ENCODE measurements at regions not wholly inside any gene's neighbourhood (a gene's known extent, or its start where the extent isn't known, plus 50 kb on each side); places are given as distances from the start of the nearest gene placed in this dataset.

DNA sequence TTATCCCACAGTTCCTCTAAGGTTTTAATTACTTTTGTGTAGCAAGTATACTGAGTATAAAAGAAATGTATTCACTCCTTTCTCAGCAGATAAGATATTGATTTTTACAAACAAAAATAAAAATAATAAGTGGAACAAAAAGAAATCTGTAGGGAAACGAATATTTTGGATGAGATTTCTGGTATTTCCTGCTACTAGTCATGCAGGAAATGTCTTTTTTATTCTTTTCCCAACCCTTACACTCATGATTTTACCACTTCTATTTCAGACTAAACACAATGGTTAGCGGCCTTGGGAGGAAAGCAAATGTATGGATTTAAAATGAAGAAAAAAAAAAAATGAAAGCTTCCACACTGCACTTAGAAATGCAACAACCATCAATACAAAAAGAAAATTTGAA is 580.5 kb upstream of the MARCKS start (continued):
- TF ChIP-seq, protein P1, sequence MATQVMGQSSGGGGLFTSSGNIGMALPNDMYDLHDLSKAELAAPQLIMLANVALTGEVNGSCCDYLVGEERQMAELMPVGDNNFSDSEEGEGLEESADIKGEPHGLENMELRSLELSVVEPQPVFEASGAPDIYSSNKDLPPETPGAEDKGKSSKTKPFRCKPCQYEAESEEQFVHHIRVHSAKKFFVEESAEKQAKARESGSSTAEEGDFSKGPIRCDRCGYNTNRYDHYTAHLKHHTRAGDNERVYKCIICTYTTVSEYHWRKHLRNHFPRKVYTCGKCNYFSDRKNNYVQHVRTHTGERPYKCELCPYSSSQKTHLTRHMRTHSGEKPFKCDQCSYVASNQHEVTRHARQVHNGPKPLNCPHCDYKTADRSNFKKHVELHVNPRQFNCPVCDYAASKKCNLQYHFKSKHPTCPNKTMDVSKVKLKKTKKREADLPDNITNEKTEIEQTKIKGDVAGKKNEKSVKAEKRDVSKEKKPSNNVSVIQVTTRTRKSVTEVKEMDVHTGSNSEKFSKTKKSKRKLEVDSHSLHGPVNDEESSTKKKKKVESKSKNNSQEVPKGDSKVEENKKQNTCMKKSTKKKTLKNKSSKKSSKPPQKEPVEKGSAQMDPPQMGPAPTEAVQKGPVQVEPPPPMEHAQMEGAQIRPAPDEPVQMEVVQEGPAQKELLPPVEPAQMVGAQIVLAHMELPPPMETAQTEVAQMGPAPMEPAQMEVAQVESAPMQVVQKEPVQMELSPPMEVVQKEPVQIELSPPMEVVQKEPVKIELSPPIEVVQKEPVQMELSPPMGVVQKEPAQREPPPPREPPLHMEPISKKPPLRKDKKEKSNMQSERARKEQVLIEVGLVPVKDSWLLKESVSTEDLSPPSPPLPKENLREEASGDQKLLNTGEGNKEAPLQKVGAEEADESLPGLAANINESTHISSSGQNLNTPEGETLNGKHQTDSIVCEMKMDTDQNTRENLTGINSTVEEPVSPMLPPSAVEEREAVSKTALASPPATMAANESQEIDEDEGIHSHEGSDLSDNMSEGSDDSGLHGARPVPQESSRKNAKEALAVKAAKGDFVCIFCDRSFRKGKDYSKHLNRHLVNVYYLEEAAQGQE (IDR thresholded peaks at IDR 0.05; ENCODE audit: low read depth) = no peak
- TF ChIP-seq RAD21 (IDR thresholded peaks at IDR 0.05; ENCODE audit: low read depth) = no peak

DNA sequence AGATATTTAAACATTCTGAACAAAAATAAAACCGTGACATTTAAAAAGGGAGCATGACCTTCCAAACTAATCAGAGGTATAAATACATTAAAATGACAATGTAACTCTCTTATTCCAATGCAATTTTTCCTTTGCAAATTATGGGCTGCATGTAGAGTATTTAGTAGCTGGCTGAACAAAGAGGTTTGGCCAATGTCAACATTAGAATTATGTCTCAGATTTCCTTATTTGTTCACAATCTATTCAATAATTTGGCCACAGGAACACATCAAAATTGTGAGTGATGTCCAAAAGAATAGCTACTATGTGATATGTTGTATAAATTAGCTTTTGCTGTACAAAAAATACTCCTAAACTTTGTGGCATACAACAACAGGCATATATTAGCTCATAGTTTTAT is 580.0 kb upstream of the MARCKS start:
- Histone ChIP-seq H3K4me2 (ENCODE audit: low read length) (no peak overlapping the region), H3K9ac (ENCODE audit: low read length) (no peak overlapping the region), H3K27me3 (ENCODE audit: insufficient read depth, low read length) (no peaks in the 10 kb centered on the region), H3K4me1 (ENCODE audit: control insufficient read depth in 1 of 2, insufficient read depth in 2 of 2, low read length in 2 of 2) (no peaks in the 10 kb centered on the region), H3K4me3 (replicated peaks in 1 of 2; ENCODE audit: low read depth in 1 of 2, low read length in 2 of 2) (no peak overlapping the region), H3K9me3 (ENCODE audit: control insufficient read depth in 1 of 2, insufficient read depth in 1 of 2, low read depth in 1 of 2, low read length in 2 of 2) (no peaks in the 10 kb centered on the region), H3K27ac (ENCODE audit: low read depth, low read length) (no peak overlapping the region), H3K79me2 (ENCODE audit: insufficient read depth, low read length) (no peaks in the 10 kb centered on the region), H3K36me3 (ENCODE audit: control insufficient read depth in 1 of 2, insufficient read depth in 2 of 2, low read length in 2 of 2) (no peaks in the 10 kb centered on the region), H4K20me1 (ENCODE audit: insufficient read depth) (no peaks in the 10 kb centered on the region), H3K9me2 (ENCODE audit: insufficient read depth) (no peaks in the 10 kb centered on the region; the same call in 1 of the 2 replicates), H2AFZ (ENCODE audit: low read depth, low read length, poor library complexity, severe bottlenecking) (no peak overlapping the region)
- TF ChIP-seq POLR2A (IDR thresholded peaks at IDR 0.05; ENCODE audit: borderline replicate concordance, extremely low read depth, insufficient read depth, insufficient read length) = no peak
- no peak for TF ChIP-seq ZNF274 (IDR thresholded peaks at IDR 0.05; ENCODE audit: low read depth, low read length)
- no peak for TF ChIP-seq EZH2 (IDR thresholded peaks at IDR 0.05)
- no peak for TF ChIP-seq CEBPB (IDR thresholded peaks at IDR 0.05; ENCODE audit: low read depth)
- TF ChIP-seq SP1 (IDR thresholded peaks at IDR 0.05; ENCODE audit: low read depth) = no peak
- no peak for TF ChIP-seq SRF (IDR thresholded peaks at IDR 0.05; ENCODE audit: low read depth)
- TF ChIP-seq, protein P2, sequence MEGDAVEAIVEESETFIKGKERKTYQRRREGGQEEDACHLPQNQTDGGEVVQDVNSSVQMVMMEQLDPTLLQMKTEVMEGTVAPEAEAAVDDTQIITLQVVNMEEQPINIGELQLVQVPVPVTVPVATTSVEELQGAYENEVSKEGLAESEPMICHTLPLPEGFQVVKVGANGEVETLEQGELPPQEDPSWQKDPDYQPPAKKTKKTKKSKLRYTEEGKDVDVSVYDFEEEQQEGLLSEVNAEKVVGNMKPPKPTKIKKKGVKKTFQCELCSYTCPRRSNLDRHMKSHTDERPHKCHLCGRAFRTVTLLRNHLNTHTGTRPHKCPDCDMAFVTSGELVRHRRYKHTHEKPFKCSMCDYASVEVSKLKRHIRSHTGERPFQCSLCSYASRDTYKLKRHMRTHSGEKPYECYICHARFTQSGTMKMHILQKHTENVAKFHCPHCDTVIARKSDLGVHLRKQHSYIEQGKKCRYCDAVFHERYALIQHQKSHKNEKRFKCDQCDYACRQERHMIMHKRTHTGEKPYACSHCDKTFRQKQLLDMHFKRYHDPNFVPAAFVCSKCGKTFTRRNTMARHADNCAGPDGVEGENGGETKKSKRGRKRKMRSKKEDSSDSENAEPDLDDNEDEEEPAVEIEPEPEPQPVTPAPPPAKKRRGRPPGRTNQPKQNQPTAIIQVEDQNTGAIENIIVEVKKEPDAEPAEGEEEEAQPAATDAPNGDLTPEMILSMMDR (IDR thresholded peaks at IDR 0.05 in 2 of 3, conservative IDR thresholded peaks at IDR 0.05 in 1 of 3; ENCODE audit: borderline replicate concordance in 1 of 3, insufficient read depth in 1 of 3, low read depth in 2 of 3, low read length in 2 of 3) = no peak
- TF ChIP-seq, protein P3, sequence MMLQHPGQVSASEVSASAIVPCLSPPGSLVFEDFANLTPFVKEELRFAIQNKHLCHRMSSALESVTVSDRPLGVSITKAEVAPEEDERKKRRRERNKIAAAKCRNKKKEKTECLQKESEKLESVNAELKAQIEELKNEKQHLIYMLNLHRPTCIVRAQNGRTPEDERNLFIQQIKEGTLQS (IDR thresholded peaks at IDR 0.05) = no peak
- TF ChIP-seq EZH2phosphoT487 (IDR thresholded peaks at IDR 0.05; ENCODE audit: borderline replicate concordance) = no peak
- TF ChIP-seq, protein P1 (IDR thresholded peaks at IDR 0.05; ENCODE audit: low read depth) = no peak
- no peak for TF ChIP-seq YY1 (IDR thresholded peaks at IDR 0.05; ENCODE audit: extremely low read depth, insufficient replicate concordance, low read depth, low read length)
- TF ChIP-seq JUND (IDR thresholded peaks at IDR 0.05) = no peak
- TF ChIP-seq CBX3 (IDR thresholded peaks at IDR 0.05; ENCODE audit: low read depth) = no peak
- no peak for TF ChIP-seq RAD21 (IDR thresholded peaks at IDR 0.05; ENCODE audit: low read depth)
- no peak for TF ChIP-seq SIN3A (IDR thresholded peaks at IDR 0.05; ENCODE audit: low read depth)
- no peak for DNase-seq (ENCODE audit: low read depth, low spot score)
- intact Hi-C loops (cut with micrococcal nuclease) = no loop called here
- ChIA-PET POLR2A (no interaction called here), CTCF (no interaction called here), RAD21 (ENCODE audit: low non-redundant PET in 1 of 2, low total read pairs in 2 of 2, uncharacterized antibody in 2 of 2, unreplicated experiment in 2 of 2) (no interaction called here)
- ATAC-seq = no peak
- no TSS peak for BruUV-seq (replicated peaks)
